AG04450 (cell line): ENCODE measurements at regions not wholly inside any gene's neighbourhood (a gene's known extent, or its start where the extent isn't known, plus 50 kb on each side); places are given as distances from the start of the nearest gene placed in this dataset.

ENCODE experiments used
- CTCF ChIA-PET: fragments of 300-600, 350-600 bp; formaldehyde crosslinking; extraction: SDS; loops from one replicate; lab custom pipeline; 2022; ENCODE audit warnings: antibody characterized with exemption, inconsistent platforms; lab: Charles Lee
- POLR2A ChIA-PET: fragments of 350-600 bp; formaldehyde crosslinking; extraction: SDS; loops from one replicate; lab custom pipeline; 2021; ENCODE audit warnings: antibody characterized with exemption, inconsistent platforms; lab: Yijun Ruan, JAX
- DNase-seq: peaks from one replicate; pipeline ENCODE4 v3.0.0-alpha.2; 2011; ENCODE audit warnings: low read depth, low spot score
- H3K27ac ChIP-seq: one replicate; pipeline ENCODE4 v1.5.1; 2012; ENCODE audit warnings: low read depth, low read length, control low read depth
- H3K27me3 ChIP-seq: one replicate; pipeline ENCODE4 v1.6.0; 2012; ENCODE audit warnings: low read length; ENCODE audit not compliant: control insufficient read depth, insufficient read depth
- H3K4me3 ChIP-seq: 2 replicates; pipeline ENCODE4 v1.5.1; 2011; ENCODE audit warnings: mild to moderate bottlenecking, low read depth, low read length, control low read depth
- H3K9me3 ChIP-seq: 2 replicates; pipeline ENCODE4 v1.5.1; 2012; ENCODE audit warnings: low read length; ENCODE audit not compliant: control insufficient read depth, insufficient read depth
- TF ChIP-seq, protein P1 (sequence below): IDR thresholded peaks from 2 replicates; pipeline ENCODE4 v1.5.1; 2011; ENCODE audit warnings: low read depth, low read length, control low read depth, inconsistent platforms

DNA sequence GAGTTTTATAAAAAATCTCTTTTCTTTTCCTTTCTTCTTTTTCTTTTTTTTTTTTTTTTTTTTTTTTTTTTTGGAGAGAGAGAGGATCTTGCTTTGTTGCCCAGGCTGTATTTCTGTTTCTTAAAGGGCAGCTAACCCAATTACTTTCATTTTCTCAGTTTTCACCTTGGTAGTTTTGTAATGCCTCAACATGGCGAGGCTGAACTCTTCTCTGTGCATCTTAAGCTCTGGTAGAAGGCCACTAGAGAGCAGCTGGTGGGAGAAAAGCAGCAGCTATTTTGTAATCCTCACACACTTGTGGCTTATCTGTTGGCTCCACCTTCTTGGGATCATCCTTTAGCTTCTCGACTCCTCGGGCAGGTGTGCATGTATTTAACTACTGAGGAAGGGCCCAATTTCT, 152.2 kb upstream of the MEIS2 start:
- Histone ChIP-seq H3K9me3 (no peaks in the 10 kb centered on the region), H3K27me3 (no peaks in the 10 kb centered on the region), H3K4me3 (no peak overlapping the region), H3K27ac (no peak overlapping the region)
- DNase-seq: no peak
- ChIA-PET POLR2A (no interaction called here), CTCF (no interaction called here)
- TF ChIP-seq, protein P1, sequence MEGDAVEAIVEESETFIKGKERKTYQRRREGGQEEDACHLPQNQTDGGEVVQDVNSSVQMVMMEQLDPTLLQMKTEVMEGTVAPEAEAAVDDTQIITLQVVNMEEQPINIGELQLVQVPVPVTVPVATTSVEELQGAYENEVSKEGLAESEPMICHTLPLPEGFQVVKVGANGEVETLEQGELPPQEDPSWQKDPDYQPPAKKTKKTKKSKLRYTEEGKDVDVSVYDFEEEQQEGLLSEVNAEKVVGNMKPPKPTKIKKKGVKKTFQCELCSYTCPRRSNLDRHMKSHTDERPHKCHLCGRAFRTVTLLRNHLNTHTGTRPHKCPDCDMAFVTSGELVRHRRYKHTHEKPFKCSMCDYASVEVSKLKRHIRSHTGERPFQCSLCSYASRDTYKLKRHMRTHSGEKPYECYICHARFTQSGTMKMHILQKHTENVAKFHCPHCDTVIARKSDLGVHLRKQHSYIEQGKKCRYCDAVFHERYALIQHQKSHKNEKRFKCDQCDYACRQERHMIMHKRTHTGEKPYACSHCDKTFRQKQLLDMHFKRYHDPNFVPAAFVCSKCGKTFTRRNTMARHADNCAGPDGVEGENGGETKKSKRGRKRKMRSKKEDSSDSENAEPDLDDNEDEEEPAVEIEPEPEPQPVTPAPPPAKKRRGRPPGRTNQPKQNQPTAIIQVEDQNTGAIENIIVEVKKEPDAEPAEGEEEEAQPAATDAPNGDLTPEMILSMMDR: no peak

DNA sequence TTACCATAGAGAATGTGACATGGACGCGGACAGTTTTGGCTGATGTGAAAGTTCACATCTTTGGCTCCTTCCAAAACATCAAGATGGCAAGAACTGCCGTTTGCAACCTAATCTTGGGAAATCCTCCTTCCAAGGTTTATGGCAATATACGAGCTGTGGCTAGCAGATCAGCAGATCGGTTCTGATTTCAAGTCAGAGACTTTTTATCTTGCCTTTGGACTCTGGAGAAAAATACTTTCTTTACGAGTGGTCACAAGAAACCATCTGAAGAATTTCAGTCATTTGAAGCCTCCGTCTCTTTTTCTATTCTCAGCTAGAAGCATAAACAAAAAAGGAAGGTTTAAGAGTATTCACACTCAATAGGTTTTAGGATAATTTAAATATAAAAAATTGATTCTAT, 153.5 kb upstream of the MEIS2 start:
- DNase-seq: no peak
- H3K9me3 ChIP-seq: no peaks in the 10 kb centered on the region
- ChIA-PET POLR2A (no interaction called here), CTCF (no interaction called here)
- no peaks in the 10 kb centered on the region for H3K27me3 ChIP-seq
- TF ChIP-seq, protein P1: no peak
- no peak overlapping the region for H3K4me3 ChIP-seq
- no peak overlapping the region for H3K27ac ChIP-seq

DNA sequence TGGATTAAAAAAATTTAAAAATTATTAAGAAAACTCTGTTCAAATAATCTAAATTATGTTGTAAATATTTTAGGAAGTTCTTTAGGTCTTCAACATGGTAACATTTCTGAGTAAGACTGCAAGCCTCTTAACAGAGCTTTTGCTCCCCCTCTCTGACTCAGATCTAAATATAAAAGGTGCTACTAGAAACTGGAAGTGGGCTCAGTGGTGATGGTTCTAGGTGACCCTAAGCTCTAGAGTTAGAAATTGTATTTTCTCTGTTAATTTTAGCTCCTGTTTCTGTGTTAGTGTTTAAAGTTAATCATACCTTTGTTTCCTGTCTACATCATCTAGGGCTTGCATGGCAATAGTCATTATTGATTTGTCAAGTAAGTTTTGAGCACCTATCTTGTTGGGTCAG, 159.9 kb upstream of the MEIS2 start:
- CTCF ChIA-PET: no interaction called here
- H3K27ac ChIP-seq: no peak overlapping the region
- TF ChIP-seq, protein P1: no peak
- no peaks in the 10 kb centered on the region for H3K27me3 ChIP-seq
- POLR2A ChIA-PET: no interaction called here
- H3K9me3 ChIP-seq: no peaks in the 10 kb centered on the region
- DNase-seq: no peak
- H3K4me3 ChIP-seq: no peak overlapping the region

DNA sequence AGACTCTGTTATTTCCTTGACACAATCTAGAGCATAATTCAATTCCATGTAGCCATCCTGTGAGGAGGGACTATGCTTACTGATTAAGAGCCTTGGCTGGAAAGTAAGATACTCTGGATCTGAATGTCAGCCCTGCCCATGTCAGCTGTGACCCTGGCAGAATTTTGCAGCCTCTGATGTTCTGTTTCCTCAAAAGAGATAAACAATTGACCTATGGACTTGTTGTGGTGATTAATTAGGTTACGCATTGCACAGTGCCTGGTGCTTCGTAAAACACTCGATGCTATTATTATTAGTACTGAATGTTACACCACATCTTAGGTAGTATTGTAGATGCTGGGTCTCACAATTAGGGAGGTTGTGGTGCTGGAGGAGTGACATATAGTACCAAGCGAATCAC, 161.3 kb upstream of the MEIS2 start:
- POLR2A ChIA-PET: no interaction called here
- CTCF ChIA-PET: no interaction called here
- DNase-seq: no peak
- TF ChIP-seq, protein P1: no peak
- H3K4me3 ChIP-seq: no peak overlapping the region
- H3K27ac ChIP-seq: no peak overlapping the region
- no peaks in the 10 kb centered on the region for H3K27me3 ChIP-seq
- H3K9me3 ChIP-seq: no peaks in the 10 kb centered on the region

DNA sequence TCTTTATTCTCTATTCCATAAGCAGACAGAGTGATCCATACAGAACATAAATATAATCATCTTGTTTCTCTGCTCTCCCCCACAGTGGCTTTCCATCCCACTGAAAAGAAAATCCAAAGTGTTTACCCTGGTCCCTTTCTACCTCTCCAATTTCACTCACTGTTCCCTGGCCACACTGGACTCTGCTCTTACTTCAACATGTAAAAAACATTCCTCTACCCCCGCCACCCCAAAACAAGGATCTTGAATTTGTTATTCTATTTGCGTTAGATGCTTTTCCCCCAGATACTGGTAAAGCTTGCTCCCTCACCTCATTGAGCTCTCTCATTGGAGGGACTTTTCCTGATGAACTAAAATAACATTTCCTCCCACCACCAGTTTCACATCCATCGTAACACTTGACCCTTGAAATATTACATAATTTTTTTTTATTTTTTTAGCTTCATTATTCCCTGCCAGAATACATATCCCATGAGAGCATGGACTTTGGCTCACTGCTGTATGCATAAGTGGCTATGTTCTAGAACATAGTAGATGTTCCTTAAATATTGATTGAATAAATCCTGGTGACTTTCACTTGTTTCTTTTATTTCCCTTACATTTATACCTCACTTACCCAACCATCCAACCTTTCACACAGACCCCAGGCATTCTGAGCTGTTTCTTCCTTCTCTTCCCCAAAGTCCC, 162.7 kb upstream of the MEIS2 start:
- POLR2A ChIA-PET: no interaction called here
- no peaks in the 10 kb centered on the region for H3K27me3 ChIP-seq
- H3K4me3 ChIP-seq: no peak overlapping the region
- H3K27ac ChIP-seq: no peak overlapping the region
- H3K9me3 ChIP-seq: no peaks in the 10 kb centered on the region
- TF ChIP-seq, protein P1: no peak
- no peak for DNase-seq
- CTCF ChIA-PET: no interaction called here
